Stimulated activated CD8-positive, alpha-beta memory T cell treated with anti-CD3 and anti-CD28 coated beads, Interleukin-12 subunit alpha, Interleukin-12 subunit beta, amount 100 ng/mL, for 4 hours (primary cell): ENCODE measurements at regions not wholly inside any gene's neighbourhood (a gene's known extent, or its start where the extent isn't known, plus 50 kb on each side); places are given as distances from the start of the nearest gene placed in this dataset.
A peak's percentile ranks its signal among the peaks of the same experiment; 100 is the strongest.

ENCODE experiments used
- DNase-seq: peaks from one replicate; pipeline ENCODE4 v3.0.0-alpha.2; 2020; ENCODE audit warnings: low read depth

GRCh38 chr2:168338803-168339437 lies 91.5 kb upstream of the STK39 start:
- no peak for DNase-seq

- DNase-seq: no peak
Measured at GRCh38 chr2:168340931-168341330, 93.5 kb upstream of the STK39 start.

GRCh38 chr2:168343586-168343985 lies 96.2 kb upstream of the STK39 start:
- no peak for DNase-seq

GRCh38 chr2:168344706-168345105 lies 97.3 kb upstream of the STK39 start:
- DNase-seq: no peak

GRCh38 chr2:168345601-168346000 lies 98.2 kb upstream of the STK39 start:
- DNase-seq: no peak

GRCh38 chr2:168346725-168347477 lies 99.5 kb upstream of the STK39 start:
- peak; percentile 22 for DNase-seq

- DNase-seq: no peak
Measured at GRCh38 chr2:168348076-168348475, 100.7 kb upstream of the STK39 start.

GRCh38 chr2:168350380-168350779 lies 103.0 kb upstream of the STK39 start:
- no peak for DNase-seq

GRCh38 chr2:168353251-168353650 lies 102.8 kb upstream of the CERS6 start:
- DNase-seq: no peak

GRCh38 chr2:168354499-168354898 lies 101.6 kb upstream of the CERS6 start:
- no peak for DNase-seq

- DNase-seq: no peak
Measured at GRCh38 chr2:168355121-168355520, 101.0 kb upstream of the CERS6 start.

- DNase-seq: no peak
Measured at GRCh38 chr2:168355779-168356476, 100.1 kb upstream of the CERS6 start.

GRCh38 chr2:168356477-168356835 lies 99.6 kb upstream of the CERS6 start:
- DNase-seq: no peak

- no peak for DNase-seq
Measured at GRCh38 chr2:168357797-168358472, 98.1 kb upstream of the CERS6 start.

- DNase-seq: no peak
Measured at GRCh38 chr2:168359082-168359481, 97.0 kb upstream of the CERS6 start.

- no peak for DNase-seq
Measured at GRCh38 chr2:168363347-168364092, 92.6 kb upstream of the CERS6 start.

- no peak for DNase-seq
Measured at GRCh38 chr2:168365094-168365621, 90.9 kb upstream of the CERS6 start.

- no peak for DNase-seq
Measured at GRCh38 chr2:168369031-168369430, 87.0 kb upstream of the CERS6 start.

- DNase-seq: no peak
Measured at GRCh38 chr2:168371273-168372019, 84.6 kb upstream of the CERS6 start.

- no peak for DNase-seq
Measured at GRCh38 chr2:168373468-168373867, 82.6 kb upstream of the CERS6 start.

GRCh38 chr2:168375195-168375798 lies 80.8 kb upstream of the CERS6 start:
- DNase-seq: no peak
